ENCODE measurements at regions not wholly inside any gene's neighbourhood (a gene's known extent, or its start where the extent isn't known, plus 50 kb on each side); places are given as distances from the start of the nearest gene placed in this dataset.

DNA sequence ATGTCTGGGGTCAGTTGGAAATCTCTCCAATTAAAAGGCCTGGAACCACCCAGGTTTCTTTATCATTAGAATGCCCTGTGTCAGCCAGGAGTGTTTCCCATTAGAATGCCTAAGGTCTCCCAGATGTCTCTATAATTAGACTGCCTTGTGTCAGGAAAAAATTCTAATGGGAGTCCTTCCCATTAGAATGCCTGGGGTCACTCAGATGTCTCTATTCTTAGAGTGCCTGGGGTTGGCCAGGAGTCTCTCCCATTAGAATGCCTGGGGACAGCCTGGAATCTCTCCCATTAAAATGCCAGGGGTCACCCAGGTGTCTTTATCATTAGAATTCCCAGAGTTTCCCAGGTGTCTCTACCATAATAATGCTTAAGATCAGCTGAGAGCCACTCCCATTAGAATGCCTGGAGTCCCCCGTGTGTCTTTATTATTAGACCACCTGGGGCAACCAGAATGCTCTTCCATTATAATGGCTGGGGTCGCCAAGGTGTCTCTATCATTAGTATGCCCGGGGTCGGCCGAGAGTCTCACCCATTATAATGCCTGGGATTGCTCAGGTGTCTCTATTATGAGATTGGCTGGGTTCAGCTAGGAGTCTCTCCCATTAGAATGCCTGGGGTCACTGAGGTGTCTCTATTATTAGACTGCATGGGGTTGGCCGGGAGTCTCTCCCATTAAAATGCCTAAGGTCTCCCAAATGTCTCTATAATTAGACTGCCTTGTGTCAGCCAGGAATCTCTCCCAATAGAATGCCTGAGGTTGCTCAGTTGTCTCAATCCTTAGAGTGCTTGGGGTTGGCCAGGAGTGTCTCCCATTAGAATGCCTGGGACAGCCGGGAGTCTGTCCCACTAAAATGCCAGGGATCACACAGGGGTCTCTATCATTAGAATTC is 2254.6 kb downstream of the TP53TG3F start:
- no peak for DNase-seq (ENCODE audit: low read depth, low spot score)
- H3K27me3 ChIP-seq (ENCODE audit: insufficient read depth, insufficient read length), result no peaks in the 10 kb centered on the region
- no peaks in the 10 kb centered on the region for H3K4me1 ChIP-seq (ENCODE audit: insufficient read depth, insufficient read length)
- H3K9ac ChIP-seq (ENCODE audit: insufficient read length, low read depth), result no peak overlapping the region
- no peak for TF ChIP-seq ZNF274 (IDR thresholded peaks at IDR 0.05; ENCODE audit: low read depth, low read length)
- no peak for TF ChIP-seq SUZ12 (IDR thresholded peaks at IDR 0.05; ENCODE audit: extremely low read depth, insufficient read depth, insufficient read length)
- TF ChIP-seq YY1 (IDR thresholded peaks at IDR 0.05; ENCODE audit: insufficient read depth, insufficient read length), result no peak
- no peaks in the 10 kb centered on the region for H3K36me3 ChIP-seq (ENCODE audit: insufficient read depth, insufficient read length, low read length)
- no peak overlapping the region for H3K4me3 ChIP-seq (ENCODE audit: insufficient read length, low read depth)
- H3K9me3 ChIP-seq (ENCODE audit: insufficient read depth, low read length), result peaks cover 43% of the 10 kb centered on the region

- Histone ChIP-seq H3K4me3 (ENCODE audit: insufficient read length, low read depth) (no peak overlapping the region), H3K4me1 (ENCODE audit: insufficient read depth, insufficient read length) (no peaks in the 10 kb centered on the region), H3K9ac (ENCODE audit: insufficient read length, low read depth) (no peak overlapping the region), H3K36me3 (ENCODE audit: insufficient read depth, insufficient read length, low read length) (no peaks in the 10 kb centered on the region), H3K9me3 (ENCODE audit: insufficient read depth, low read length) (peaks cover 41% of the 10 kb centered on the region), H3K27me3 (ENCODE audit: insufficient read depth, insufficient read length) (no peaks in the 10 kb centered on the region)
- no peak for DNase-seq (ENCODE audit: low read depth, low spot score)
- TF ChIP-seq SUZ12 (IDR thresholded peaks at IDR 0.05; ENCODE audit: extremely low read depth, insufficient read depth, insufficient read length), result no peak
- no peak for TF ChIP-seq YY1 (IDR thresholded peaks at IDR 0.05; ENCODE audit: insufficient read depth, insufficient read length)
- TF ChIP-seq ZNF274 (IDR thresholded peaks at IDR 0.05; ENCODE audit: low read depth, low read length), result no peak
Measured at GRCh38 chr16:35714665-35715064, 2255.3 kb downstream of the TP53TG3F start.

GRCh38 chr16:35724551-35724950 is 2265.1 kb downstream of the TP53TG3F start:
- TF ChIP-seq ZNF274 (IDR thresholded peaks at IDR 0.05; ENCODE audit: low read depth, low read length) (no peak), SUZ12 (IDR thresholded peaks at IDR 0.05; ENCODE audit: extremely low read depth, insufficient read depth, insufficient read length) (no peak), YY1 (IDR thresholded peaks at IDR 0.05; ENCODE audit: insufficient read depth, insufficient read length) (no peak)
- H3K36me3 ChIP-seq (ENCODE audit: insufficient read depth, insufficient read length, low read length), result no peaks in the 10 kb centered on the region
- peaks cover 20% of the 10 kb centered on the region for H3K9me3 ChIP-seq (ENCODE audit: insufficient read depth, low read length)
- H3K27me3 ChIP-seq (ENCODE audit: insufficient read depth, insufficient read length), result no peaks in the 10 kb centered on the region
- no peak for DNase-seq (ENCODE audit: low read depth, low spot score)
- no peak overlapping the region for H3K9ac ChIP-seq (ENCODE audit: insufficient read length, low read depth)
- H3K4me3 ChIP-seq (ENCODE audit: insufficient read length, low read depth), result no peak overlapping the region
- H3K4me1 ChIP-seq (ENCODE audit: insufficient read depth, insufficient read length), result no peaks in the 10 kb centered on the region

DNA sequence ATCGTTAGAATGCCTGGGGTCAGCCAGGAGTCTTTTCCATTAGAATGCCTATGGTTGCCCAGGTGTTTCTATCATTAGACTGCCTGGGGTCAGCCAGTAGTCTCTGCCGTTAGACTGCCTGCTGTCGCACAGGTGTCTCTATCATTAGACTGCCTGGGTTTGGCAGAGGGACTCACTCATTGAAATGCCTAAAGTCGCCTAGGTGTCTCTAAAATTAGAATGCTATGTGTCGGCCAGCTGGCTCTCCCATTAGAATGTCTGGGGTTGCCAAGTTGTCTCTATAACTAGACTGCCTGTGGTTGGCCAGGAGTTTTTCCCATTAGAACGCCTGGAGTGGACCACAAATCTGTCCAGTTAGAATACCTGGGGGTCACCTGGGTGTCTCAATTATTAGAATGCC is 2266.5 kb downstream of the TP53TG3F start:
- Histone ChIP-seq H3K9me3 (ENCODE audit: insufficient read depth, low read length) (peaks cover 27% of the 10 kb centered on the region), H3K27me3 (ENCODE audit: insufficient read depth, insufficient read length) (no peaks in the 10 kb centered on the region), H3K4me1 (ENCODE audit: insufficient read depth, insufficient read length) (no peaks in the 10 kb centered on the region), H3K9ac (ENCODE audit: insufficient read length, low read depth) (no peak overlapping the region), H3K36me3 (ENCODE audit: insufficient read depth, insufficient read length, low read length) (no peaks in the 10 kb centered on the region), H3K4me3 (ENCODE audit: insufficient read length, low read depth) (no peak overlapping the region)
- no peak for DNase-seq (ENCODE audit: low read depth, low spot score)
- no peak for TF ChIP-seq YY1 (IDR thresholded peaks at IDR 0.05; ENCODE audit: insufficient read depth, insufficient read length)

- H3K4me1 ChIP-seq (ENCODE audit: insufficient read depth, insufficient read length), result peaks cover 6% of the 10 kb centered on the region
- H3K9ac ChIP-seq (ENCODE audit: insufficient read length, low read depth), result no peak overlapping the region
- no peak for TF ChIP-seq ZNF274 (IDR thresholded peaks at IDR 0.05; ENCODE audit: low read depth, low read length)
- TF ChIP-seq SUZ12 (IDR thresholded peaks at IDR 0.05; ENCODE audit: extremely low read depth, insufficient read depth, insufficient read length), result no peak
- no peak for TF ChIP-seq YY1 (IDR thresholded peaks at IDR 0.05; ENCODE audit: insufficient read depth, insufficient read length)
- H3K4me3 ChIP-seq (ENCODE audit: insufficient read length, low read depth), result no peak overlapping the region
- no peaks in the 10 kb centered on the region for H3K27me3 ChIP-seq (ENCODE audit: insufficient read depth, insufficient read length)
- no peaks in the 10 kb centered on the region for H3K36me3 ChIP-seq (ENCODE audit: insufficient read depth, insufficient read length, low read length)
- H3K9me3 ChIP-seq (ENCODE audit: insufficient read depth, low read length), result peaks cover 9% of the 10 kb centered on the region; the same call in 1 of the 2 replicates
- no peak for DNase-seq (ENCODE audit: low read depth, low spot score)
Measured at GRCh38 chr16:35730251-35730650, 2270.8 kb downstream of the TP53TG3F start.

- Histone ChIP-seq H3K4me1 (ENCODE audit: insufficient read depth, insufficient read length) (peaks cover 7% of the 10 kb centered on the region), H3K4me3 (ENCODE audit: insufficient read length, low read depth) (no peak overlapping the region), H3K27me3 (ENCODE audit: insufficient read depth, insufficient read length) (no peaks in the 10 kb centered on the region), H3K9ac (ENCODE audit: insufficient read length, low read depth) (no peak overlapping the region), H3K36me3 (ENCODE audit: insufficient read depth, insufficient read length, low read length) (no peaks in the 10 kb centered on the region), H3K9me3 (ENCODE audit: insufficient read depth, low read length) (peaks cover 9% of the 10 kb centered on the region; the same call in 1 of the 2 replicates)
- TF ChIP-seq SUZ12 (IDR thresholded peaks at IDR 0.05; ENCODE audit: extremely low read depth, insufficient read depth, insufficient read length), result no peak
- no peak for TF ChIP-seq YY1 (IDR thresholded peaks at IDR 0.05; ENCODE audit: insufficient read depth, insufficient read length)
- no peak for TF ChIP-seq ZNF274 (IDR thresholded peaks at IDR 0.05; ENCODE audit: low read depth, low read length)
- DNase-seq (ENCODE audit: low read depth, low spot score), result no peak
Measured at GRCh38 chr16:35731341-35732040, 2272.1 kb downstream of the TP53TG3F start.

Measured in NT2/D1 (cell line).